Ishikawa (cell line): ENCODE measurements at regions not wholly inside any gene's neighbourhood (a gene's known extent, or its start where the extent isn't known, plus 50 kb on each side); places are given as distances from the start of the nearest gene placed in this dataset.

Experiments
- CEBPB ChIP-seq: IDR thresholded peaks from 2 replicates; pipeline ENCODE4 v1.6.1; 2012
- CREB1 ChIP-seq: IDR thresholded peaks from 2 replicates; pipeline ENCODE4 v1.6.1; 2012; ENCODE audit warnings: low read depth
- EGR1 ChIP-seq: IDR thresholded peaks from 2 replicates; pipeline ENCODE4 v1.6.1; 2012
- EP300 ChIP-seq: IDR thresholded peaks from 2 replicates; pipeline ENCODE4 v1.6.1; 2012; ENCODE audit warnings: borderline replicate concordance
- FOXM1 ChIP-seq: IDR thresholded peaks from 2 replicates; pipeline ENCODE4 v1.6.1; 2012; ENCODE audit warnings: low read depth, borderline replicate concordance
- MAX ChIP-seq: IDR thresholded peaks from 2 replicates; pipeline ENCODE4 v1.6.1; 2012
- NFIC ChIP-seq: IDR thresholded peaks from 2 replicates; pipeline ENCODE4 v1.6.1; 2012
- RAD21 ChIP-seq: IDR thresholded peaks from 2 replicates; pipeline ENCODE4 v1.6.1; 2012; ENCODE audit warnings: low read depth
- REST ChIP-seq: IDR thresholded peaks from 2 replicates; pipeline ENCODE4 v1.6.1; 2012; ENCODE audit warnings: low read depth, mild to moderate bottlenecking
- TAF1 ChIP-seq: IDR thresholded peaks from 2 replicates; pipeline ENCODE4 v1.6.1; 2012; ENCODE audit warnings: low read depth, mild to moderate bottlenecking
- TCF12 ChIP-seq: IDR thresholded peaks from 2 replicates; pipeline ENCODE4 v1.6.1; 2012; ENCODE audit warnings: low read depth
- TEAD4 ChIP-seq: IDR thresholded peaks from 2 replicates; pipeline ENCODE4 v1.6.1; 2012
- USF1 ChIP-seq: IDR thresholded peaks from 2 replicates; pipeline ENCODE4 v1.6.1; 2012

GRCh38 chr12:96141216-96141912 lies 52.8 kb upstream of the ELK3 start:
- TF ChIP-seq REST (no peak), EP300 (no peak), RAD21 (no peak), NFIC (no peak), TAF1 (no peak), CEBPB (no peak), CREB1 (no peak), MAX (no peak), USF1 (no peak), FOXM1 (no peak), EGR1 (no peak), TCF12 (no peak), TEAD4 (no peak)
